Activated naive CD4-positive, alpha-beta T cell treated with anti-CD3 and anti-CD28 coated beads, Interleukin-2, amount 10 ng/mL, durations not matched to agents 7 days and 5 days (primary cell): ENCODE measurements at regions not wholly inside any gene's neighbourhood (a gene's known extent, or its start where the extent isn't known, plus 50 kb on each side); places are given as distances from the start of the nearest gene placed in this dataset.
"Not testable (repeated sequence)": the region's sequence is repeated elsewhere in the genome, so short reads cannot be mapped to it uniquely, and the experiment has no call there.

ENCODE experiments used
- CTCF ChIA-PET: fragments of 350-600 bp; sonication (Branson Sonifier 250); formaldehyde crosslinking; loops from one replicate; lab custom pipeline; 2021; ENCODE audit warnings: antibody characterized with exemption; lab: Charles Lee
- DNase-seq: peaks from one replicate; pipeline ENCODE4 v3.0.0-alpha.2; 2020
- H3K27ac Mint-ChIP-seq: one replicate; pipeline ENCODE4 v1.8.0; 2021; ENCODE audit warnings: mild to moderate bottlenecking, moderate library complexity, mixed read lengths
- H3K27me3 Mint-ChIP-seq: one replicate; pipeline ENCODE4 v1.8.0; 2021; ENCODE audit warnings: mild to moderate bottlenecking, mixed read lengths
- H3K36me3 Mint-ChIP-seq: one replicate; pipeline ENCODE4 v1.8.0; 2021; ENCODE audit warnings: mixed read lengths
- H3K4me1 Mint-ChIP-seq: one replicate; pipeline ENCODE4 v1.8.0; 2021; ENCODE audit warnings: mixed read lengths
- H3K4me3 Mint-ChIP-seq: one replicate; pipeline ENCODE4 v1.8.0; 2021; ENCODE audit warnings: mild to moderate bottlenecking, moderate library complexity, mixed read lengths
- H3K9me3 Mint-ChIP-seq: one replicate; pipeline ENCODE4 v1.8.0; 2021; ENCODE audit warnings: mixed read lengths

DNA sequence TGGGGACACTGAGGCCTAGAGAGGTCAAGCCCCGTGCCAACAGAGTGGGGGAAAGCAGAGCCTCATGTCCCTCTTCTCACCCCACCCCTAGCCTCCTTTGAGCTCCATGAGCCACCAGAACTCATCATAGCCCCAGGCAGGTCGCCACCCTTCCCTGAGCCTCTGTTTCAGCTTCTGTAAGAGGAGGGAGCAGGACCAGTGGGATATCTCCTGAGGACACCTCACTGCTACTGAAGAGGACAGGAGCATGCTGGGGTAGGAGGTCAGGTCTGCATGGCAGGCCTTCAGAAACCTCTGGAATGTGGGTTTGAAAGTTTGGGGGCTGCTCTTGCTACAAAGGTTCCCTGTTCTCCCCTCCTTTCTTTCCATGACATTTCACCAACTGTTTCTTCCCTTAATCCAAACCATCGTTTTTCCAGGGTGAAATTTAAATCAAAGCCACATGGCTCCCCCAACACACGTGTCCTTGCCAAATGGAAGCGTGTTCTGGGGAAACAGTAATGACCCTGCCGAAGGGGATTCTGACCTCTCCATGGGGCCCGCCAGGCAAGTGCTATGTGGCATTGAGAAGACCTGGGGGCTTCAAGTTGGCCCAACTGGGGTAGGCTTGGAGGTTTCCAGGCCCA lies 88.1 kb upstream of the RUNX3 start:
- H3K27me3 Mint-ChIP-seq = no peaks in the 10 kb centered on the region
- H3K27ac Mint-ChIP-seq = no peak overlapping the region
- H3K4me1 Mint-ChIP-seq = peaks cover 72% of the 10 kb centered on the region
- CTCF ChIA-PET = interaction anchor here (0.8 to 1.1 kb wide), 2 partner anchors 18 to 23 kb away, joined by 3 read pairs; no protein-coding TSS in a partner anchor
- H3K9me3 Mint-ChIP-seq = no peaks in the 10 kb centered on the region
- no peaks in the 10 kb centered on the region for H3K36me3 Mint-ChIP-seq
- DNase-seq = no peak
- H3K4me3 Mint-ChIP-seq = no peak overlapping the region

DNA sequence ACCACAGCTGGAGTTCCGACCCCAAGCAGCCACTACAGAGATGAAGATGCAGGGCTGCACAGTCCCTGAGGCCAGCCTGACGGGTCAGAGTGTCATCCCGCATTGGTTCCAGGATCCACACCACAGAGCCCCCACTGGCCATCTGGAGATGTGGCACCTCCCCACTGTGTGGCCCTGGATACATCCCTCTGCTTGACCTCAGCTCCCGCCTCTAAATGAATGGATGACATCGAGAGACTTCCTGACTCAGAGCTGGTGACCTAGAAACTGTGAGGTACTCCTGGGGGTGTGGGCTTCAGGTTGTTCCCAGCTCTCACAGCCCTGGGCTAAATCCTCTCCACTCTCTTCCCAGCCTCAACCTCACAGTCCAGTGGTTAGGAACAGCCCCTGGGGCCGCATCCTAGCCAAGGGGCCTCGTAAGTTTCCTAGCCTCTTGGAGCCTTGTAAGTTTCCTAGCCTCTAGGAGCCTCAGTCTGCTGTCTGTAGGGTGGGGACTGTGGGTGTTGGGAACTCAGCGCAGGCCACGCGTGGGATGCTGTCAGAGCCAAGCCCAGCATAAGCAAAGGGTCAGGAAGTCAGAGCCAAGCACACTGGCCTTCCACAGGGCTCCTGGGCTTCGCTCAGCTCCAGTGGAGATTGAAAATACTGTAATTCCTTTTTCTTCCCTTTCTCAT lies 87.5 kb upstream of the RUNX3 start:
- no peaks in the 10 kb centered on the region for H3K9me3 Mint-ChIP-seq
- no peaks in the 10 kb centered on the region for H3K36me3 Mint-ChIP-seq
- H3K4me1 Mint-ChIP-seq = peaks cover 69% of the 10 kb centered on the region
- no peaks in the 10 kb centered on the region for H3K27me3 Mint-ChIP-seq
- CTCF ChIA-PET = interaction anchor here (0.6 to 1.1 kb wide), 3 partner anchors 19 to 22 kb away, joined by 3 to 4 read pairs (median 3); no protein-coding TSS in a partner anchor
- no peak overlapping the region for H3K4me3 Mint-ChIP-seq
- peak overlapping the region; percentile 62 for H3K27ac Mint-ChIP-seq
- DNase-seq = no peak

DNA sequence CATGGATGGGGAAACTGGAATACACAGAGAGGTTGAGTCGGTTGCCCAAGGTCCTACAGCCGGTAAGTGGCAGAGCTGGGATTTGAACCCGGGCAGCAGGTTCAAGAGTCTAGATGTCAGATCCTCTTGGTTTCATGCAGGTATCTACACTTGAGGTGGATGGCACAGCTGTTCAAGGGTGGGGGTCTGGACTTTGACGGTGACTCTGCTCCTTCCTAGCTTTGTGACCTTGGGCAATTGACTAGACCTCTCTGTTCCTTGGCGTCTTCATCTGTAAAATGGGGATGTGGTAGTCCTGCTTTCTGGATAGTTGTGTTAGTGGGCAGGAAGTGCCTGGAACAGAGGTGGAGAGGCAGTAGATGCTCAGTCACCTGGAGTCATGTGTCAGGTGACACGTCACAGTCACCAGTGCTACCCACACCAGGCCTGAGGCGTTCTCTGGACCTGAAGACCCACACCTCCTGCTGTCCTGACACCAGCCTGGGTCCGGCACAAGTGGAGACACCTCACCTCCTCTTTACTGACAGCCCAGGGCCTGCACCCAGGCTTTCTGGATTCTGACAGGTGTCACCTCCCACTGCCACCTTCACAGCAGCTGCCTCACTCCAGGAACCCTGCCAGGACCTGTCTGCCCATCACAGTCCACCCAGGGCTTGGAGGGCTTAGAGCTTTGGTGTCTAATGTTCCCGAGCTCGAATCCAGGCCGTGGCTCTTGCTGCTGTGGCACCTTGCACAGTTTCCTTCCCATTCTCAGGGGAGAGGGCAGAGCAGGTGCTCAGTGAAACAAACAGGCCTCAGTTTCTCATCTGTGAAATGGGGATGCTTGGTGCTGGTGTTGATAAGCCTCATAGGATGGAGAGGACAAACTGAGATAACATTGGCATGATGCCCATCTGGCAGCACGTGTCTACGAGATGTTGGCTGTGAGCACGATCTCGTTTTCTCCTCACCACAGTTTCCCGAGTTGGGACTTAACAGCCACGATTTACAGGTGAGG lies 83.2 kb upstream of the RUNX3 start:
- no peak for DNase-seq
- Mint-ChIP-seq H3K36me3 (peaks cover 8% of the 10 kb centered on the region), H3K9me3 (peaks cover 18% of the 10 kb centered on the region), H3K4me3 (no peak overlapping the region), H3K27me3 (no peaks in the 10 kb centered on the region), H3K27ac (no peak overlapping the region), H3K4me1 (peaks cover 63% of the 10 kb centered on the region)
- CTCF ChIA-PET = interaction anchor here (0.7 to 1.1 kb wide), 2 partner anchors 24 to 51 kb away, joined by 3 to 4 read pairs; no protein-coding TSS in a partner anchor

DNA sequence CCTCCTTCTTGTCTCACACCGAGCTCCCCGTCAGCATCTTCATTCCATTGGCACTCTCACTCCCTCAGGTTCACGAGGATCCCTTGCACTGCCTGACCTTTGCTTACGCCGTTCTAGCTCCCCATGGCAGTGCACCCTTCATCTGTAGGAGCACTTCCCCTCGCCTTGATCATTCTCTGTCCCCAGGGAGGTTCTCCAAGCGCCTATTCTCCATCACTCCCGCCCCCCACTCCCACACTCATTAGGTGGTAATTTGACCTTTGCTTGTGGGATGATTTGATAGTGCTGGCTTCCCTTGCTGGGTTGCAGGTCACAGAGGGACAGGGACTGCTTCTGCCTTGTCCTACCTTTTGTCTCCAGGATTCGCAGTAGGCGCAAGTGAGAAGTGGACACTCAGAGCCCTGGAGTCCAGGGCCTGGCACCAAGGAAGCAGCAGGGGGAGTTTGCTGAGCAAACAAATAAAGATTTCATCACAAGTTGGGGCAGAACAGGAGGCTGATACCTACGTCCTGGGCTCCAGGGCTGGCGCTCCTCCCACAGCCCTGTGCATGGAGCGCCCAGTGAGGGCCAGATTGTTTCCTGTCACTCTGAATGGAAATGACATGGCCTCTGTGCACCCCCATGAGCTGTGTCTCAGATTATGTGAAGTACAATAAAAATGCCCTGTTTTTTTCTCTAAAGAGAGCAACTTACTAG lies 82.0 kb upstream of the RUNX3 start:
- no peak overlapping the region for H3K27ac Mint-ChIP-seq
- CTCF ChIA-PET = interaction anchor here (1.1 to 2.9 kb wide), 3 partner anchors 26 to 93 kb away, joined by 3 to 15 read pairs (median 3); no protein-coding TSS in a partner anchor
- H3K36me3 Mint-ChIP-seq = peaks cover 8% of the 10 kb centered on the region
- H3K4me3 Mint-ChIP-seq = no peak overlapping the region
- no peak for DNase-seq
- H3K4me1 Mint-ChIP-seq = peaks cover 63% of the 10 kb centered on the region
- H3K27me3 Mint-ChIP-seq = no peaks in the 10 kb centered on the region
- peaks cover 18% of the 10 kb centered on the region for H3K9me3 Mint-ChIP-seq

- H3K4me3 Mint-ChIP-seq = no peak overlapping the region
- H3K9me3 Mint-ChIP-seq = peaks cover 18% of the 10 kb centered on the region
- CTCF ChIA-PET = interaction anchor here (1.1 to 2.9 kb wide), 2 partner anchors 26 to 92 kb away, joined by 3 to 15 read pairs; no protein-coding TSS in a partner anchor
- peaks cover 8% of the 10 kb centered on the region for H3K36me3 Mint-ChIP-seq
- peaks cover 6% of the 10 kb centered on the region for H3K27me3 Mint-ChIP-seq
- no peak for DNase-seq
- H3K4me1 Mint-ChIP-seq = peaks cover 66% of the 10 kb centered on the region
- no peak overlapping the region for H3K27ac Mint-ChIP-seq
These were observed 81.2 kb upstream of the RUNX3 start for GRCh38 chr1:25011275-25011674.

DNA sequence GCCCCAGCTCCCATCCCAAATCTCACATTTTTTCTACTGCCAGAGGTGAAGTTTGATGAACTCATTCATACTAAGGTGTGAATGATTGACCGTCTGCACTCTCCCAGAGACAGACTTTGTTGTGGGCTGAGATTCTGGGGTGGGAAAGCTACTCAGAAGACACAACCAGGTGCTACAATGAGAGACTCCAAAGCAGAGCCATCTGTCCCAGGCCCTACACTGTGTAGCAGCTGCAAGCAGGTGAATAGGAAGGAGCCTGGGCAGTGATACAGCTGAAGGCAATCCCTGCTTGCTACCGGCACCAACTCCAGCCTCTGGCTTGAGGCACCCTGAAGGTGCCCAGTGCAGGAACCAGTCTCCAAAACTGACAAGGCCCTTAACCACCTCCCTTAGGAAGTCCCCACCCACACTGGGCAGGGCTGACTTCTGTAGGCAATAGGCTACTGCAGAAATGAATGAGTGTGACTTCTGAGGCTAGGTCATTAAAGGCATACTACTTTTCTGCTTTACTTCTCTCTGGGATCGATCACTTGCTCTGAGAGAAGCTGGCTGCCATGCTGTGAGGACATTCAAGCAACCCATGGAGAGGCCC lies 79.7 kb upstream of the RUNX3 start:
- Mint-ChIP-seq H3K36me3 (peaks cover 8% of the 10 kb centered on the region), H3K4me1 (peaks cover 71% of the 10 kb centered on the region), H3K27me3 (peaks cover 9% of the 10 kb centered on the region), H3K4me3 (no peak overlapping the region), H3K27ac (peak overlapping the region; percentile 2), H3K9me3 (peaks cover 18% of the 10 kb centered on the region)
- CTCF ChIA-PET = interaction anchor here (2.9 kb wide), 1 partner anchor 28 kb away, joined by 15 read pairs; no protein-coding TSS in a partner anchor
- DNase-seq = peak; percentile 58

- Mint-ChIP-seq H3K9me3 (peaks cover 18% of the 10 kb centered on the region), H3K36me3 (peaks cover 8% of the 10 kb centered on the region), H3K4me3 (no peak overlapping the region), H3K27ac (no peak overlapping the region), H3K27me3 (peaks cover 9% of the 10 kb centered on the region), H3K4me1 (peaks cover 86% of the 10 kb centered on the region)
- CTCF ChIA-PET = interaction anchor here (0.7 to 2.3 kb wide), 2 partner anchors 13 to 76 kb away, joined by 3 to 5 read pairs; no protein-coding TSS in a partner anchor
- DNase-seq = no peak
These were observed 78.1 kb upstream of the RUNX3 start for GRCh38 chr1:25008192-25008485.

- Mint-ChIP-seq H3K4me1 (peaks cover 89% of the 10 kb centered on the region), H3K27ac (peak overlapping the region; percentile 42), H3K9me3 (peaks cover 18% of the 10 kb centered on the region)
- DNase-seq, H3K36me3 Mint-ChIP-seq, H3K27me3 Mint-ChIP-seq, H3K4me3 Mint-ChIP-seq: not testable (repeated sequence)
- CTCF ChIA-PET = interaction anchor here (0.7 to 2.3 kb wide), 5 partner anchors 12 to 80 kb away, joined by 3 to 5 read pairs (median 3); no protein-coding TSS in a partner anchor
These were observed 77.5 kb upstream of the RUNX3 start for GRCh38 chr1:25007390-25008191.

- Mint-ChIP-seq H3K27ac (peak overlapping the region; percentile 17), H3K4me1 (peaks cover 83% of the 10 kb centered on the region), H3K36me3 (peaks cover 7% of the 10 kb centered on the region), H3K4me3 (no peak overlapping the region), H3K27me3 (peaks cover 9% of the 10 kb centered on the region), H3K9me3 (peaks cover 18% of the 10 kb centered on the region)
- CTCF ChIA-PET = interaction anchor here (0.7 to 2.3 kb wide), 4 partner anchors 11 to 79 kb away, joined by 3 to 5 read pairs (median 3); no protein-coding TSS in a partner anchor
- no peak for DNase-seq
These were observed 76.7 kb upstream of the RUNX3 start for GRCh38 chr1:25006770-25007169.

DNA sequence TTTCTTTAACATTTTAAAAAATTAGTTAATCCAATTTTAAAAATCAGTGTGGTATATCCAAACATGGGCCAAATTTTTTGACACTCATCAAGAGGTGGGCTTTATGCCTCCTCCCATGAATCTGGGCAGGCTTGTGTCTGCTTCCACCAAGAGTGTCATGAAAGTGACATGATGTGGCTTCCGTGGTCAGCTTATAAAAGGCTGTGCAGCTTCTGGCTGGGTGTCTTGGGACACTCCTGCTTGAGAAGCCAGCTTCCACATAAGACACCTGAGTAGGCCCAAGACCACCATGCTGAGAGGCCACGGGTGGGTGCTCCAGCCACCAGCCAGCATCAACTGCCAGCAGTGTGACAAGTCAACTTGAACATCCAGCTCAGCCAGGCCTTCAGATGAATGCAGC lies 74.3 kb upstream of the RUNX3 start:
- Mint-ChIP-seq H3K9me3 (no peaks in the 10 kb centered on the region), H3K4me3 (no peak overlapping the region), H3K4me1 (peaks cover 84% of the 10 kb centered on the region), H3K36me3 (no peaks in the 10 kb centered on the region), H3K27ac (no peak overlapping the region), H3K27me3 (peaks cover 9% of the 10 kb centered on the region)
- CTCF ChIA-PET = interaction anchor here (0.6 to 1.5 kb wide), 2 partner anchors 18 to 70 kb away, joined by 3 to 5 read pairs; no protein-coding TSS in a partner anchor
- DNase-seq = peak; percentile 47

GRCh38 chr1:25003457-25004190 lies 73.5 kb upstream of the RUNX3 start:
- H3K9me3 Mint-ChIP-seq = no peaks in the 10 kb centered on the region
- peaks cover 9% of the 10 kb centered on the region for H3K27me3 Mint-ChIP-seq
- DNase-seq = no peak
- no peak overlapping the region for H3K27ac Mint-ChIP-seq
- H3K4me3 Mint-ChIP-seq = no peak overlapping the region
- H3K36me3 Mint-ChIP-seq = no peaks in the 10 kb centered on the region
- CTCF ChIA-PET = interaction anchor here (1.0 to 1.5 kb wide), 4 partner anchors 31 to 69 kb away, joined by 3 to 6 read pairs (median 4); no protein-coding TSS in a partner anchor
- peaks cover 86% of the 10 kb centered on the region for H3K4me1 Mint-ChIP-seq

DNA sequence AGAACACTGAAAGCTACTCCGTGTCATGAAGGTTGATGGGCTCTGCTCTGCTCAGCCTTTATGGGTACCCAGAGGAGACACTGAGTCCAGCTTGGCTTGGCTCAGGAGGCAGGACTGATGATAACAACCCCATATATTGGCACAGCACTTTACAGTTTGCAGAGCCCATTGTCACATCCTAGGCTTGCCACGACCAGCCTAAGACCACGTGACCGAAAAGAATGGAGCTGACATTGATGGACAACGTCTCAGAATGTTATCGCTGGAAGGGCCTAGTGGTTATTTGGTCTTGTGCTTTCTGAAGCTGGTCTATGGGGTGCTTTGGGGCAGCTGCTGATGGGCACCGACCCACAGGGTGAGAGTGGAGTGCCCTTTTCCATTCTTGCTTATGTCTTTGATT lies 72.9 kb upstream of the RUNX3 start:
- Mint-ChIP-seq H3K27ac (no peak overlapping the region), H3K36me3 (no peaks in the 10 kb centered on the region), H3K27me3 (peaks cover 9% of the 10 kb centered on the region), H3K4me1 (peaks cover 83% of the 10 kb centered on the region), H3K9me3 (no peaks in the 10 kb centered on the region), H3K4me3 (no peak overlapping the region)
- CTCF ChIA-PET = interaction anchor here (1.0 to 1.4 kb wide), 3 partner anchors 32 to 38 kb away, joined by 3 to 6 read pairs (median 4); no protein-coding TSS in a partner anchor
- DNase-seq = no peak
